ENCODE measurements at regions not wholly inside any gene's neighbourhood (a gene's known extent, or its start where the extent isn't known, plus 50 kb on each side); places are given as distances from the start of the nearest gene placed in this dataset.

DNA sequence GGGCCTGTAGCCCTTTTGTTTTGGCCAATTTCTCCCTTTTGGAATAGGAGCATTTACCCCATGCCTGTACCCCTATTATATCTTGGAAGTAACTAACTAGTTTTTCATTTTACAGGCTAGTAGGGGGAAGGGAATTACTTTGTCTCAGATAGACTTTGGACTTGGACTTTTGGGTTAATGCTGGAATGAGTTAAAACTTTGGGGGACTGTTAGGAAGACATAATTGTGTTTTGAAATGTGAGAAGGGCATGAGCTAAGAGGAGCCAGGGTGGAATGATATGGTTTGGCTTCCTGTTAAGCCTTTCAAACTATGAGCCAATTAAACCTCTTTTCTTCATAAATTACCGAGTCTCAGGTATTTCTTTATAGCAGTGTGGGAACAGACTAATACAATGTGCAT lies 168.1 kb downstream of the FGF1 start:
- TF ChIP-seq, protein P1, sequence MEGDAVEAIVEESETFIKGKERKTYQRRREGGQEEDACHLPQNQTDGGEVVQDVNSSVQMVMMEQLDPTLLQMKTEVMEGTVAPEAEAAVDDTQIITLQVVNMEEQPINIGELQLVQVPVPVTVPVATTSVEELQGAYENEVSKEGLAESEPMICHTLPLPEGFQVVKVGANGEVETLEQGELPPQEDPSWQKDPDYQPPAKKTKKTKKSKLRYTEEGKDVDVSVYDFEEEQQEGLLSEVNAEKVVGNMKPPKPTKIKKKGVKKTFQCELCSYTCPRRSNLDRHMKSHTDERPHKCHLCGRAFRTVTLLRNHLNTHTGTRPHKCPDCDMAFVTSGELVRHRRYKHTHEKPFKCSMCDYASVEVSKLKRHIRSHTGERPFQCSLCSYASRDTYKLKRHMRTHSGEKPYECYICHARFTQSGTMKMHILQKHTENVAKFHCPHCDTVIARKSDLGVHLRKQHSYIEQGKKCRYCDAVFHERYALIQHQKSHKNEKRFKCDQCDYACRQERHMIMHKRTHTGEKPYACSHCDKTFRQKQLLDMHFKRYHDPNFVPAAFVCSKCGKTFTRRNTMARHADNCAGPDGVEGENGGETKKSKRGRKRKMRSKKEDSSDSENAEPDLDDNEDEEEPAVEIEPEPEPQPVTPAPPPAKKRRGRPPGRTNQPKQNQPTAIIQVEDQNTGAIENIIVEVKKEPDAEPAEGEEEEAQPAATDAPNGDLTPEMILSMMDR (IDR thresholded peaks at IDR 0.05; ENCODE audit: low read depth, low read length): no peak
- no peak for TF ChIP-seq EZH2phosphoT487 (IDR thresholded peaks at IDR 0.05; ENCODE audit: low read depth)
